Neuronal stem cell (in vitro differentiated cells): ENCODE measurements at regions not wholly inside any gene's neighbourhood (a gene's known extent, or its start where the extent isn't known, plus 50 kb on each side); places are given as distances from the start of the nearest gene placed in this dataset.

Experiments
- DNase-seq: peaks from one replicate; pipeline ENCODE4 v3.0.0-alpha.2; 2013; ENCODE audit warnings: low spot score
- H2AFZ ChIP-seq: one replicate; pipeline ENCODE4 v1.6.1; 2013; ENCODE audit warnings: mild to moderate bottlenecking, low read length, inconsistent platforms
- H2AK5ac ChIP-seq: 2 replicates; pipeline ENCODE4 v1.6.1; 2013; ENCODE audit warnings: low read depth, mild to moderate bottlenecking, inconsistent platforms, low read length, moderate library complexity, mixed read lengths
- H2BK120ac ChIP-seq: 2 replicates; pipeline ENCODE4 v1.6.1; 2013; ENCODE audit warnings: low read depth, mild to moderate bottlenecking, inconsistent platforms, low read length, moderate library complexity, mixed read lengths
- H2BK12ac ChIP-seq: one replicate; pipeline ENCODE4 v1.6.1; 2013; ENCODE audit warnings: low read length, inconsistent platforms
- H2BK15ac ChIP-seq: 2 replicates; pipeline ENCODE4 v1.6.1; 2013; ENCODE audit warnings: mild to moderate bottlenecking, low read length, inconsistent platforms, mixed read lengths
- H2BK5ac ChIP-seq: one replicate; pipeline ENCODE4 v1.6.1; 2013; ENCODE audit warnings: inconsistent platforms, mild to moderate bottlenecking, low read length, moderate library complexity
- H3K14ac ChIP-seq: one replicate; pipeline ENCODE4 v1.6.1; 2013; ENCODE audit warnings: low read length, inconsistent platforms
- H3K18ac ChIP-seq: 2 replicates; pipeline ENCODE4 v1.6.1; 2013; ENCODE audit warnings: low read length, inconsistent platforms
- H3K23ac ChIP-seq: 2 replicates; pipeline ENCODE4 v1.6.1; 2013; ENCODE audit warnings: low read depth, mild to moderate bottlenecking, mixed read lengths, low read length, inconsistent platforms; ENCODE audit not compliant: poor library complexity
- H3K27ac ChIP-seq: replicated peaks from 3 replicates; pipeline ENCODE4 v1.5.1; 2013; ENCODE audit warnings: low read length, inconsistent platforms
- H3K27me3 ChIP-seq, 3 experiments: 2 replicates each; pipeline ENCODE4 v1.6.1; 2013; ENCODE audit warnings: low read length in 3 of 3, mild to moderate bottlenecking in 2 of 3, inconsistent platforms in 1 of 3, low read depth in 1 of 3, mixed read lengths in 1 of 3, moderate library complexity in 1 of 3; ENCODE audit not compliant: control insufficient read depth in 3 of 3, insufficient read depth in 3 of 3
- H3K36me3 ChIP-seq, 2 donors: replicated peaks in 1 of 2; 2 replicates each; pipeline ENCODE4 v1.6.1; 2013; ENCODE audit warnings: low read length in 2 of 2; ENCODE audit not compliant: control insufficient read depth in 2 of 2, insufficient read depth in 2 of 2
- H3K4ac ChIP-seq: 2 replicates; pipeline ENCODE4 v1.6.1; 2013; ENCODE audit warnings: inconsistent platforms, mild to moderate bottlenecking, low read length, moderate library complexity
- H3K4me1 ChIP-seq, 2 donors: 1 replicate in 1 of 2; 2 replicates in 1 of 2; pipeline ENCODE4 v1.6.1; 2013; ENCODE audit warnings: low read length in 2 of 2, low read depth in 1 of 2; ENCODE audit not compliant: control insufficient read depth in 2 of 2, insufficient read depth in 1 of 2
- H3K4me2 ChIP-seq: one replicate; pipeline ENCODE4 v1.6.1; 2013; ENCODE audit warnings: mild to moderate bottlenecking, low read length, inconsistent platforms; ENCODE audit not compliant: insufficient read depth, poor library complexity, severe bottlenecking
- H3K4me3 ChIP-seq, 2 donors: 2 replicates each; pipeline ENCODE4 v1.5.1; 2013; ENCODE audit warnings: low read length in 2 of 2, mild to moderate bottlenecking in 2 of 2, inconsistent platforms in 1 of 2, moderate library complexity in 1 of 2
- H3K79me1 ChIP-seq: one replicate; pipeline ENCODE4 v1.6.1; 2013; ENCODE audit warnings: low read depth, mild to moderate bottlenecking, inconsistent platforms, low read length, moderate library complexity
- H3K9ac ChIP-seq: one replicate; pipeline ENCODE4 v1.6.1; 2013; ENCODE audit warnings: mild to moderate bottlenecking, low read depth, low read length, inconsistent platforms; ENCODE audit not compliant: poor library complexity
- H3K9me3 ChIP-seq, 2 donors: replicated peaks in 1 of 2; 2 replicates each; pipeline versions ENCODE3 to v1.6.1; 2013; ENCODE audit warnings: low read length in 2 of 2, mild to moderate bottlenecking in 2 of 2, inconsistent platforms in 1 of 2, low read depth in 1 of 2, mixed read lengths in 1 of 2, moderate library complexity in 1 of 2; ENCODE audit not compliant: control insufficient read depth in 2 of 2, insufficient read depth in 1 of 2
- H4K8ac ChIP-seq: one replicate; pipeline ENCODE4 v1.6.1; 2013; ENCODE audit warnings: low read depth, mild to moderate bottlenecking, inconsistent platforms, low read length, moderate library complexity
- H4K91ac ChIP-seq: one replicate; pipeline ENCODE4 v1.6.1; 2013; ENCODE audit warnings: low read length, low read depth, mild to moderate bottlenecking, inconsistent platforms; ENCODE audit not compliant: poor library complexity
- WGBS, 2 donors: extraction: QIAGEN DNeasy Blood & Tissue Kit; methylation state at CpG; one replicate each; pipeline ENCODE4 v1.1.7; 2013; ENCODE audit warnings: missing lambda C conversion rate in 2 of 2, mixed read lengths in 1 of 2; ENCODE audit not compliant: insufficient read length in 2 of 2, insufficient replicate concordance in 1 of 2; ENCODE audit errors: extremely low coverage in 2 of 2; 5-methylcytosine and 5-hydroxymethylcytosine counted together

DNA sequence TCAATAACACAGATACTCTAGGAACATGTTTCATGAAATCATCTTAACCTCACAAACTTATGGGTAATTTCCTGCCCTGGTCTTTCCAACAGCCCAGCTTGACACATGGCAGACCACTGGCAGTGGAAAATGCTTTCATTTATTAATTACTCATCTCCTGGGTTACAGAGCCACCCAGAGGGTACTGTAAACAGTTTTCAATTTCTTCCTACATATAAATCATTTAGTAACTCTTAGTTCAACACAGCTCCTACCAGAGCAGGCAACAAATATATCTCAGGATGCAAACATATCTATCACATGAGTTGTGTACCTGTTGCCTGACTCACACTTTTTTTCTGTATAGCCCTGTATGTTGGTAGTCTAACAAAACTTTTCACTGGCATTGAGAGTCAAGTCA lies 99.2 kb upstream of the VRK2 start:
- DNase-seq: no peak

DNA sequence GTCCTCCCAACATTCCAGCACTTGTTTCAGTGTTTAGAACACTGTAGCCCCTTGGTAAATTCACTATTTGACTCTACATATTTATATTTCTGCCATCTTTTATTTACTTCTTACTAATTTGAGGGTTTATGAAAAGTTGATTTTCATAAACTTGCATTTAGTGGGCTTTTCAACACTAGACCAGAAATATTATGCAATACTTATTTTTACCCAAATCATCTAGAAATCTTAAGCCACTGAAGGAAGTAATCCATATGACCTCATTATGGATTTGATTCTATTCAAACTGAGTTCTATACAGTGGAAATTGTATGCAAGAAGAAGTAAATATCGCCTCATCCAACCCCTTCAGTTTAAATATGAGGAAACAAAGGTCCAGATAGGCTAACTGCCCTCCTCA lies 92.6 kb upstream of the VRK2 start:
- H3K4me2 ChIP-seq: no peak overlapping the region
- no peak overlapping the region for H3K23ac ChIP-seq
- no CpG with 5 or more reads among the region's 1 CpG for WGBS, 2 donors
- H3K18ac ChIP-seq: no peak overlapping the region
- no peak overlapping the region for H2BK15ac ChIP-seq
- H3K4ac ChIP-seq: no peak overlapping the region
- no peaks in the 10 kb centered on the region for H3K9me3 ChIP-seq
- no peak overlapping the region for H2BK5ac ChIP-seq
- H3K79me1 ChIP-seq: no peaks in the 10 kb centered on the region
- no peaks in the 10 kb centered on the region for H3K27me3 ChIP-seq
- no peak overlapping the region for H4K8ac ChIP-seq
- H3K27ac ChIP-seq: no peak overlapping the region
- H3K4me1 ChIP-seq: no peaks in the 10 kb centered on the region
- H2BK12ac ChIP-seq: no peak overlapping the region
- no peaks in the 10 kb centered on the region for H3K36me3 ChIP-seq
- no peak overlapping the region for H2BK120ac ChIP-seq
- no peak overlapping the region for H3K9ac ChIP-seq
- H2AFZ ChIP-seq: no peak overlapping the region
- no peak overlapping the region for H3K4me3 ChIP-seq
- no peak overlapping the region for H3K14ac ChIP-seq
- H2AK5ac ChIP-seq: no peak overlapping the region
- DNase-seq: no peak
- no peak overlapping the region for H4K91ac ChIP-seq

More for the DNA sequence above, 99.2 kb upstream of the VRK2 start:
- Histone ChIP-seq H3K79me1 (no peaks in the 10 kb centered on the region), H3K14ac (no peak overlapping the region), H2BK5ac (no peak overlapping the region), H3K4me1 (peaks cover 0 to 5% of the 10 kb centered on the region in 2 donors), H3K27ac (no peak overlapping the region), H3K27me3 (no peaks in the 10 kb centered on the region), H4K91ac (no peak overlapping the region), H2AFZ (no peak overlapping the region), H3K9me3 (no peaks in the 10 kb centered on the region), H2BK12ac (no peak overlapping the region), H3K4me3 (no peak overlapping the region), H3K9ac (no peak overlapping the region), H2BK120ac (no peak overlapping the region), H4K8ac (no peak overlapping the region), H3K36me3 (no peaks in the 10 kb centered on the region), H3K18ac (no peak overlapping the region), H3K4me2 (no peak overlapping the region), H2BK15ac (no peak overlapping the region), H3K23ac (no peak overlapping the region), H2AK5ac (no peak overlapping the region), H3K4ac (no peak overlapping the region)

DNA sequence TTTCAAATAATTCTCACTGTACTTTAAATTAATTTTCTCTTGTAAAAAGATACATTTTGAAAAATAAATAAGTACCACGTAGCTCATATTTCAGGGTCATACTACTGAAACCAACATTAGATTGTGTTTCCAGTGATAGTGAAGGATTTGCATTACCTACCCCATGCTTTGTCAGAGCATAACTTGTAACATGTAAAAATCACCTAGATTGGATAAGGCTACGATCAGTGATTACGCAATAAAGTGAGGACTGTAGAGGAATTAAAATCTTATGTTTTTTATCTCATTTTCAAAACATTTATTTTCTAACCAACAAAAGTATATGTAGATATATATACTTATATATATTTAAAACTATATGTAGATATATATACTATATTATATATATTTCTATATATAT lies 89.4 kb upstream of the VRK2 start:
- no CpG with 5 or more reads among the region's 3 CpGs for WGBS, 2 donors
- no peak overlapping the region for H3K23ac ChIP-seq

DNA sequence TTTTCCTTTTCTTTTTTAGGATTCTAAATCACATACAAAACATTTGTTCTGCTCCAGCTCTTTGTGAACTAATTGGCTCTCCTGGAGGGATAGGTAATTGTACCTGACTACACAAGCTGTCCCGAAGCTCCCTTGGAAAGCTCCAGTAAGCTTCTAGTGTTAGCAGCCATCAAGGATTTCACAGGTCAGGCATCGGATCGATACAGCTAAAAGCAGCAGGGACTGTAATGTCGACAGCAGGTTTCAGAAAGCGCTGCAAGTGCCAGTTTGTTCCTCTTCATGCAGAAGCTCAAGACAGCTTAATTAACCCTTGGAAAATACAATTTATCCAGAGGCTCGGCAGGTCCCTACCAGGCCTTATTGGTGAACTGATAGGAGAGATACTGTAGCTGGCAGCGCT lies 87.2 kb upstream of the VRK2 start:
- Histone ChIP-seq H3K79me1 (no peaks in the 10 kb centered on the region), H3K4me1 (peaks cover 0 to 3% of the 10 kb centered on the region in 2 donors), H3K4me2 (no peak overlapping the region), H3K9ac (no peak overlapping the region), H4K8ac (no peak overlapping the region), H3K14ac (no peak overlapping the region), H3K4ac (no peak overlapping the region), H3K27ac (no peak overlapping the region), H3K4me3 (no peak overlapping the region), H3K36me3 (no peaks in the 10 kb centered on the region), H3K23ac (no peak overlapping the region), H4K91ac (no peak overlapping the region), H2BK120ac (no peak overlapping the region), H2BK5ac (no peak overlapping the region), H2BK12ac (no peak overlapping the region), H2BK15ac (no peak overlapping the region), H2AFZ (no peak overlapping the region), H3K9me3 (no peaks in the 10 kb centered on the region), H3K27me3 (no peaks in the 10 kb centered on the region), H3K18ac (no peak overlapping the region), H2AK5ac (no peak overlapping the region)
- WGBS, 2 donors: no CpG with 5 or more reads among the region's 7 CpGs
- DNase-seq: no peak

More for the DNA sequence above, 89.4 kb upstream of the VRK2 start:
- Histone ChIP-seq H3K27me3 (no peaks in the 10 kb centered on the region), H2AK5ac (no peak overlapping the region), H3K36me3 (no peaks in the 10 kb centered on the region), H3K79me1 (no peaks in the 10 kb centered on the region), H3K4me3 (no peak overlapping the region), H2AFZ (no peak overlapping the region), H3K9ac (no peak overlapping the region), H2BK12ac (no peak overlapping the region), H3K4me2 (no peak overlapping the region), H4K91ac (no peak overlapping the region), H2BK15ac (no peak overlapping the region), H3K4me1 (peaks cover 0 to 3% of the 10 kb centered on the region in 2 donors), H3K27ac (no peak overlapping the region), H3K14ac (no peak overlapping the region), H3K4ac (no peak overlapping the region), H4K8ac (no peak overlapping the region), H3K9me3 (no peaks in the 10 kb centered on the region), H2BK120ac (no peak overlapping the region), H3K18ac (no peak overlapping the region), H2BK5ac (no peak overlapping the region)
- DNase-seq: no peak
